ENCODE measurements at regions not wholly inside any gene's neighbourhood (a gene's known extent, or its start where the extent isn't known, plus 50 kb on each side); places are given as distances from the start of the nearest gene placed in this dataset.

DNA sequence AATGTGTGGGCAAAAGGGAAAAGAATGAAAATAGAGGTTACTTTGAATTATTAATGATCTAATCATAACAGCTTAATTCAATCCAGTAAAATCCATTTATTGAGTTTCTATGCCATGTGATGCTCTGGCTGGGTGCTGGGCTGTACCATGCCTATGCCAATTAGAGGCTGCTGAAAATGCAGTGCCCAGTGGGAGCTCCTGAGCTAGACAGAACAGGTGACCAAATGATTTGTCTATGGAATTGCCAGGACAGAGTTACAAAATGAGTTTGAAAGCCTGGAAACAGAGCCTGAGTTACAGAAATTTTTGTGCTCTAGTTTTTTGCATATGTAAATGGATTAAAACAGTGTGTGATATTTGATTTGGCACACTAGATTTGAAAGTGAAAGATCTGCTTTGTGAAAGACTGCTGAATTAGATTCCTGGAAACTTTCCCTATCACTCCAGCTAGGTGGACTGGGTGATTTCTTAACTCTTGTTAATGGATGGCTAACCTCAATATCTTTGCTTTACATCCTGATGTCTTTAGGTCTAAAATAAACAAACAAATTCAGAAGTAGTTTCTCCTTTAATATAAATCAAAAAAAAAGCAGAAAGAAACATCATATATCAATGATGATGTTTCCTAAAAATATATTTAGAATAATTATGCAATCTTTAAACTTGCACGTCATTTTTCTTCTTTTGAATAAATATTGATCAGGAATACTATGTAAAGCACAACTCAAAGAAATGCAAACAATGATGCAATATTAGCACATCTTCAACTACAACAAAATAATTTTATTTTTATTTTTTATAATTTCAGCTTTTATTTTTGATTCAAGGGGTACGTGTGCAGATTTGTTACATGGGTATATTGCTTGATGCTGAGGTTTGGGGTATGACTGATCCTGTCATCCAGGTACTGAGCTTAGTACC, 194.8 kb upstream of the FBXL7 start:
- no peak for DNase-seq (ENCODE audit: low read depth in 2 of 2)
- no peak overlapping the region for H3K4me3 ChIP-seq (replicated peaks in 1 of 2; ENCODE audit: low read depth in 2 of 2, low read length in 2 of 2)
- TF ChIP-seq, protein P1, sequence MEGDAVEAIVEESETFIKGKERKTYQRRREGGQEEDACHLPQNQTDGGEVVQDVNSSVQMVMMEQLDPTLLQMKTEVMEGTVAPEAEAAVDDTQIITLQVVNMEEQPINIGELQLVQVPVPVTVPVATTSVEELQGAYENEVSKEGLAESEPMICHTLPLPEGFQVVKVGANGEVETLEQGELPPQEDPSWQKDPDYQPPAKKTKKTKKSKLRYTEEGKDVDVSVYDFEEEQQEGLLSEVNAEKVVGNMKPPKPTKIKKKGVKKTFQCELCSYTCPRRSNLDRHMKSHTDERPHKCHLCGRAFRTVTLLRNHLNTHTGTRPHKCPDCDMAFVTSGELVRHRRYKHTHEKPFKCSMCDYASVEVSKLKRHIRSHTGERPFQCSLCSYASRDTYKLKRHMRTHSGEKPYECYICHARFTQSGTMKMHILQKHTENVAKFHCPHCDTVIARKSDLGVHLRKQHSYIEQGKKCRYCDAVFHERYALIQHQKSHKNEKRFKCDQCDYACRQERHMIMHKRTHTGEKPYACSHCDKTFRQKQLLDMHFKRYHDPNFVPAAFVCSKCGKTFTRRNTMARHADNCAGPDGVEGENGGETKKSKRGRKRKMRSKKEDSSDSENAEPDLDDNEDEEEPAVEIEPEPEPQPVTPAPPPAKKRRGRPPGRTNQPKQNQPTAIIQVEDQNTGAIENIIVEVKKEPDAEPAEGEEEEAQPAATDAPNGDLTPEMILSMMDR (IDR thresholded peaks at IDR 0.05; ENCODE audit: low read depth, low read length): no peak

DNA sequence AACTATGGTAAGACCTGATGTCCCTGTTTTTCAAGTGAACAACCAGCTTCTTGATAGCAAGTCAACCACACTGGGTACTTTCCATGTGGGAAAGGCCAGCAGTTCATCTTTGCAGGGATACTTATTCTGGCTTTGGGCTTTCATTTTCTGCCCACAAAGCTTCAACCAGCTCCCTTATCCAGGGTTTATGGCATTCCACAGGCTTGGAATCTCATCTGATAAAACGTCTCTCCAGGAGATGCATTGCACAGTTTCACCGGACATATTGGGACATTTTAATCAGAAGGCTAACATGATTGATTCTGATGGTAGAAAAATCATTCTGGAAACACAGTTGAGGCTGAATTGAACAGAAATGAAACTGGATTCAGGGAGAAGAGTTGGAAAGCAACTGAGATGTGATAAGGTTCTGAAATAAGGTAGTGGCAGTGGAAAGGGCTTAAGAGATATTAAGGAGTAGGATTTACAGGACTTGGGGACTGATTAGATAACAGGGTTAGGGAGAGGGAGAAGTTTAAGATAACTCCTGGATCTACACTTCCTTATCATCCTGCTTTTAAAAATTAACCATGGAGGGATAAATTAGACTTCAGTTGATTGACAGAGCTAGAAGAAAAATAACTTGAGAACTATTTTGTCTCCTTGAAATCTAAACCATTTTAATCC, 195.8 kb upstream of the FBXL7 start:
- TF ChIP-seq, protein P1 (IDR thresholded peaks at IDR 0.05; ENCODE audit: low read depth, low read length): no peak
- DNase-seq (ENCODE audit: low read depth in 2 of 2): no peak

DNA sequence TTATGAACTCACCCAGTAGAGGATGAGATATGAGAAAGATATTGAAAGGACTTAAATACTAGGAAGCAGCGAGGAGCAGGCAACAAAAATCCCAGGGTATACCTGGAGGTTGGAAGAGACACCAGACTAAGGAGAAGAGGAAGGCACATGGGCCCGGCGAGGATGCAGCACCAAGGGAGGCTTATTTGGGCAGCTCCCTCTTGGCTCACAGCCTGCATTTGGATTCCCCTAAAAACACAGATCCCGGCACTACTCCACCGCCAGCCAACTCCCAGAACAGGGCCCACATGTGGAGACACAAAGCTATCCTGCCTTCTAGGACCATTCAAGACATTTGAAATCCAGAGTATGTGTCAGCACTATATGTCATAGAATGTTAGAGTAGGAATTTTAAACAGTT, 199.8 kb upstream of the FBXL7 start:
- DNase-seq (ENCODE audit: low read depth in 2 of 2): no peak
- no peak overlapping the region for H3K4me3 ChIP-seq (replicated peaks in 1 of 2; ENCODE audit: low read depth in 2 of 2, low read length in 2 of 2)
- TF ChIP-seq, protein P1 (IDR thresholded peaks at IDR 0.05; ENCODE audit: low read depth, low read length): no peak

More for the DNA sequence above, 195.8 kb upstream of the FBXL7 start:
- H3K4me3 ChIP-seq (replicated peaks in 1 of 2; ENCODE audit: low read depth in 2 of 2, low read length in 2 of 2): no peak overlapping the region

DNA sequence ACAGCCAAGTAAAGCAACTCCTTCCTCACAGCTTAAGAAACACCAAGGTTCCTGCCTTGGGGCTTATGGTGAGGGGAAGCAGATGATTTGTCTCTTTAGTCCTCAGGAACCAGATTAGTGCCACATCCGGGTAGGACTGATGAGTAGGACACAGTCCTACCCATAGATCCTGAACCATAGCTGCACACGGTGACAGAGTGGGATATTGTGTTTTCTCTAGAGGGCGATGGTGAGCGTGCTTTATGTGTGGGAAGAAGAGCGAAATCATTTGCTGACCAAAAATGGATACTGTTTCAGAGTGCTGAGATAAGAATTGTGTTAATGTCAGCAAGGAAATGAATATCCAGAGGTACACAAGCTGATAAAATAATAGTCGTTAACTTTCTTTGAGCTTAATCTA, 209.0 kb upstream of the FBXL7 start:
- no peak for DNase-seq (ENCODE audit: low read depth in 2 of 2)
- TF ChIP-seq, protein P1 (IDR thresholded peaks at IDR 0.05; ENCODE audit: low read depth, low read length): no peak
- H3K4me3 ChIP-seq (replicated peaks in 1 of 2; ENCODE audit: low read depth in 2 of 2, low read length in 2 of 2): no peak overlapping the region

DNA sequence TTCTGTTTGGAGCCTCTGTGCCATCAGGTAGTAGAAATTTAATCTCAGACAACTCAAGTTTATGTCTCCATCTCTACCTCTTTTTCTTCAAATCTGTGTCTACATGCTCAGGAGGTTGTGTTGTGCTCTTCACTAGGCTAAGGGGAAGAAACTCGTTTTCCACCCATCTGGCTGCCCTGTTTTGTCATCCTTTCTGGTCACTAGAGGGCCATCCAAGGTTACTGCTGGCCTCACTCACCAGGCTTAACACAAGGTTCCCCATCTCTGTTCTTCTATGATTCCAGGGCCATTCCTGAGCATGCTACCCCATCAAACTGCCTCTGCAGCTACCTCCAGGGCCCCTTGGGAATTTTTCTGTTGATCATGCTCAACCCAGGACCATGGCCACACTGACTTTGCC, 213.3 kb upstream of the FBXL7 start:
- DNase-seq (ENCODE audit: low read depth in 2 of 2): no peak
- TF ChIP-seq, protein P1 (IDR thresholded peaks at IDR 0.05; ENCODE audit: low read depth, low read length): peak; percentile 14
- no peak overlapping the region for H3K4me3 ChIP-seq (replicated peaks in 1 of 2; ENCODE audit: low read depth in 2 of 2, low read length in 2 of 2)

DNA sequence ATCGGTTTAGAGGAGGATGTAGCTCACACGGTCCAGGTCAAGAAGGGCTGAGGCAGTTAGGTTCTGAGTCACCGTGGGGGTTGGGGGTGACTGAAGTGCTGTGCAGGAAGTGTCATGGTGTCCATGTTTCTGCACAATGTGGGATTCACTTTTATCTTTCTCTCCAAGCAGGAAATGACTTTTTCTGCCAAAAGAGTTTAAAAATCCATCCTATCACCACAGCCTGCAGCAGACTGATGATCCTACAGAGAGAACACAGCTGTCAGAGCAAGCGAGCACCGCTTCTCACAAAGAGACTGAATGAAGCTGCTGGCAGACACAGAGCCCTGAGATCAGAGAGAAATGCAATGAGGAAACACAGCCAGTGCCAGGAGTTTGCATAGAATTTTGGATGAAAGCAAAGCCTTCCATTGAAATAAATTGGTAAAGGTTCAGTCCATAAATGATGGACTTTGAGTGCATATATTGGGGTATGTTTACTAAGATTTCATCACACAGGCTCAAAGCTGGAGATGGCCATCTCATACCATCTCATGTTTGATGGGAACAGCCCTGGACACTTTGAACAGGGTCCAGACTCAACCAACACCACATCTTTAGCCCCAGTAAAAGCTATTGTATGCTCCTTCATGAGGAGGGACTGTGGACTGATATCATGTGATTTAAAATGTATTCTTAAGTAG, 213.9 kb upstream of the FBXL7 start:
- TF ChIP-seq, protein P1 (IDR thresholded peaks at IDR 0.05; ENCODE audit: low read depth, low read length): no peak
- DNase-seq (ENCODE audit: low read depth in 2 of 2): peak; percentile 47 to 76
- H3K4me3 ChIP-seq (replicated peaks in 1 of 2; ENCODE audit: low read depth in 2 of 2, low read length in 2 of 2): no peak overlapping the region

Measured in cardiac fibroblast (primary cell).